Cardiac muscle cell (in vitro differentiated cells and primary cell): ENCODE measurements at regions not wholly inside any gene's neighbourhood (a gene's known extent, or its start where the extent isn't known, plus 50 kb on each side); places are given as distances from the start of the nearest gene placed in this dataset.

Experiments
- DNase-seq, 2 donors: peaks; one replicate each; pipeline versions ENCODE4 v3.0.0 to v3.0.0-alpha.2; 2010 to 2017; ENCODE audit warnings: low read depth in 1 of 2, low spot score in 1 of 2
- H3K27ac ChIP-seq: fragments of 200-600 bp; sonication (generic); 2 replicates; pipeline ENCODE4 v1.5.1; 2016
- H3K27me3 ChIP-seq: fragments of 200-600 bp; sonication (generic); 2 replicates; pipeline ENCODE4 v1.6.0; 2016; ENCODE audit warnings: control low read depth
- H3K36me3 ChIP-seq: fragments of 200-600 bp; sonication (generic); 2 replicates; pipeline ENCODE4 v1.5.1; 2016; ENCODE audit warnings: control low read depth
- H3K4me1 ChIP-seq: fragments of 200-600 bp; sonication (generic); 2 replicates; pipeline ENCODE4 v1.8.1; 2017; ENCODE audit warnings: low read depth, mild to moderate bottlenecking, mixed run types
- H3K4me3 ChIP-seq: fragments of 200-600 bp; sonication (generic); 2 replicates; pipeline ENCODE4 v1.5.1; 2016; ENCODE audit warnings: mild to moderate bottlenecking
- H3K9me3 ChIP-seq: fragments of 200-600 bp; sonication (generic); 2 replicates; pipeline ENCODE4 v1.5.1; 2017; ENCODE audit warnings: low read depth, mild to moderate bottlenecking, control low read depth
- TF ChIP-seq, protein P1 (sequence below): IDR thresholded peaks from 2 replicates; pipeline ENCODE4 v1.5.1; 2012; ENCODE audit warnings: low read depth, mild to moderate bottlenecking, low read length

DNA sequence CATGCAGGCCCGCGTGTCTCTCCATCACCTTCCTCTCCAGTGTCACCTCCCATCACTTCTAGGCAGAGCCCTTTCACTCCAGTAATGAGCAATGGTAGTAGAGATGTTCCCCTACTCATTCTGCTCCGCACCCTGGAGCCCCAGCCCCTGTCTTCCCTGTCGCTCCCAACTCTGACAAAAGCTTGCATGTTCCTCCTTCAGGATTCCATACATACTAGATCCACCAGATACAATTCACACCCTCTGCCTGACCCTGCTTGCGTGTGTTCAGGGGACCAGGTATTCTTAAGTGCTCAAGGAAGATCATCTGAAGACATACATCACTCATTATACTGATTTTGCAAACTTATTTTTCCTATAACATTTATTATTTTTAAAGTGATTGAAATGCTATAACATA is 222.7 kb downstream of the SNX19 start:
- Histone ChIP-seq H3K27ac (no peak overlapping the region), H3K36me3 (no peaks in the 10 kb centered on the region), H3K9me3 (no peaks in the 10 kb centered on the region), H3K4me1 (no peaks in the 10 kb centered on the region), H3K27me3 (no peaks in the 10 kb centered on the region), H3K4me3 (no peak overlapping the region)
- DNase-seq: no peak
- TF ChIP-seq, protein P1, sequence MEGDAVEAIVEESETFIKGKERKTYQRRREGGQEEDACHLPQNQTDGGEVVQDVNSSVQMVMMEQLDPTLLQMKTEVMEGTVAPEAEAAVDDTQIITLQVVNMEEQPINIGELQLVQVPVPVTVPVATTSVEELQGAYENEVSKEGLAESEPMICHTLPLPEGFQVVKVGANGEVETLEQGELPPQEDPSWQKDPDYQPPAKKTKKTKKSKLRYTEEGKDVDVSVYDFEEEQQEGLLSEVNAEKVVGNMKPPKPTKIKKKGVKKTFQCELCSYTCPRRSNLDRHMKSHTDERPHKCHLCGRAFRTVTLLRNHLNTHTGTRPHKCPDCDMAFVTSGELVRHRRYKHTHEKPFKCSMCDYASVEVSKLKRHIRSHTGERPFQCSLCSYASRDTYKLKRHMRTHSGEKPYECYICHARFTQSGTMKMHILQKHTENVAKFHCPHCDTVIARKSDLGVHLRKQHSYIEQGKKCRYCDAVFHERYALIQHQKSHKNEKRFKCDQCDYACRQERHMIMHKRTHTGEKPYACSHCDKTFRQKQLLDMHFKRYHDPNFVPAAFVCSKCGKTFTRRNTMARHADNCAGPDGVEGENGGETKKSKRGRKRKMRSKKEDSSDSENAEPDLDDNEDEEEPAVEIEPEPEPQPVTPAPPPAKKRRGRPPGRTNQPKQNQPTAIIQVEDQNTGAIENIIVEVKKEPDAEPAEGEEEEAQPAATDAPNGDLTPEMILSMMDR: no peak

DNA sequence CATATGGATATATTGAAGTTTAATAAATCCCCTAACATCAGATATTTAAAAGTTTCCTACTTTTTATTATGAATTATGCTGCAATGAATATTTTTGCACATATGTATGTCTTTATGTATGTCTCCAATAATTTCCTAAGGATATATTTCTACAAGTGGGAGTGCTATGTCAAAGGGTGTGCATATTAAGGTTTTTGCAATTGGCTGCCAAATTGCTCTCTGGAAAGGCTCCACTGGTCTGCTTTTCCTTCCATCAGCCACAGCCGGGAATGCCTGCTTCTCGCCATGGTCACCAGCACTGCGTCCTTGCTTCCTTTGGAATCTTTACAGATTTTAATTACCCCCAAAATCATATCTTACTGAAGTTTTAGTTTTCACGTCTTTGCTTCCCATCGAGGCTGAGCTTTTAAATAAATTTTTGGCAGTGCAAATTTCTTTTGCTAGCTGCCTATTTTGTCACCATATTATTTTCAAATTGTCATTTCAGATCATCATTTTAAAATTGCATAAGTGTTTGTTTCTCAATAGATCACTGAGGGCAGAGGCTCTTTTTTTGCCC is 221.7 kb downstream of the SNX19 start:
- Histone ChIP-seq H3K9me3 (no peaks in the 10 kb centered on the region), H3K27me3 (no peaks in the 10 kb centered on the region), H3K4me3 (no peak overlapping the region), H3K4me1 (no peaks in the 10 kb centered on the region), H3K27ac (no peak overlapping the region), H3K36me3 (no peaks in the 10 kb centered on the region)
- TF ChIP-seq, protein P1: no peak
- no peak for DNase-seq

DNA sequence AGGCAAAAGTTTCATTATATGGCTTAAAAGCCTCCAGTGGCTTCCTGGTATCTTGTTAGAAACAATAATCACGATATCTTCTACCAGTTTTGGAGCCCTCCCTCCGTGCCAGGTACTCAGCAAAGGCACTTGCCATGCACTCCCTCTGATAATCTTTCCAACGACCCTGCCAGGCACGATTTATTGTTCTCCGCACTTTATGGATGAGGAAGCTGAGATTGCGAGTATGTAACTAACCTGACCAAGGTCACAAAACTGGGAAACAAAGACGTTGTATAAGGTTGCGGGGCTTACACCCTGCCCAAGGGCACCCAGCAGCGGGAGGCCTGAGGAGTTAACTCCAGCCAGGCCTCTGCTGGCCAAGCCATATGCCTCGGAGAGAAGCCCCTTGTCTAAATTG is 218.1 kb downstream of the SNX19 start:
- Histone ChIP-seq H3K36me3 (no peaks in the 10 kb centered on the region), H3K27ac (no peak overlapping the region), H3K4me3 (no peak overlapping the region), H3K27me3 (no peaks in the 10 kb centered on the region), H3K9me3 (no peaks in the 10 kb centered on the region), H3K4me1 (no peaks in the 10 kb centered on the region)
- TF ChIP-seq, protein P1: no peak
- no peak for DNase-seq

DNA sequence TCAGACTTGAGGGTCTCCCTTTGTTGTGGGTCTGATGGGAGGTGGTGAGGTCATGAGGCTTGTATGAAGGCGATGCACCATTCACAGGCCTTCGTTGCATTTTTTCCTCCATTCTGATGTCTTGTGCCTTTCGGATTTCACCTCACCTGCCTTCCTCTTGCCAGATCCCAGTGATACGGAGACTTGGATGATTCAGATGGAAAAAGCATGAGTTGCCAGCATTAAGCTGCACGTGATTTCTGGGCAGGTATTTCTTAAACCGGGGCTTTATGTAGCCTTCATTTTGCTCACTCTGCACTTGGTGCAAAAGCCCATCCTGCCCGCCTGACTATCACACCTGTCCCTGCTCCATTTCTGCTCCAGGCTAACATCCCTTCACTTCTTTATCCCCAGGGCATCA is 216.7 kb downstream of the SNX19 start:
- TF ChIP-seq, protein P1: no peak
- no peak for DNase-seq

DNA sequence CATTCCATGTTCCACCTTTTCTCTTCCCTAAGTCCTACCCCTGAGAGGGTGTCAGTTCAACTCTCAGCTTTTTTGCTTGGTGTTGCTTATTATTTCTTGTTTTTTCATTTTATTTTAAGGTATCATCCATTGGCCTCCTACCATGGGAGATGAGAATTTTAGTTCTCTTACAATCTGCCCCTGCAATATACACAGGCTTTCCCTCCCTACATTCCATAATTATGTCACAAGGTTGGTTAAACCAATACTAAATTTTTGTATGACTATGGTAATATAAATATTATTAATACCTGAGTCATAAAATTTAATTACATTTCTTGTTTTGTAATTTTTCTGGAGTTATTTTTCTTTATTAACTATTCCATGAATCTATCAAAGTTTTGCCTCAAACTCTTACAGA is 216.2 kb downstream of the SNX19 start:
- H3K4me3 ChIP-seq: no peak overlapping the region
- no peaks in the 10 kb centered on the region for H3K27me3 ChIP-seq
- TF ChIP-seq, protein P1: no peak
- no peaks in the 10 kb centered on the region for H3K9me3 ChIP-seq
- DNase-seq: no peak
- no peak overlapping the region for H3K27ac ChIP-seq
- no peaks in the 10 kb centered on the region for H3K4me1 ChIP-seq
- no peaks in the 10 kb centered on the region for H3K36me3 ChIP-seq

More for the DNA sequence above, 216.7 kb downstream of the SNX19 start:
- no peaks in the 10 kb centered on the region for H3K36me3 ChIP-seq
- H3K4me3 ChIP-seq: no peak overlapping the region
- no peaks in the 10 kb centered on the region for H3K9me3 ChIP-seq
- H3K27ac ChIP-seq: no peak overlapping the region
- H3K4me1 ChIP-seq: no peaks in the 10 kb centered on the region
- H3K27me3 ChIP-seq: no peaks in the 10 kb centered on the region
